ENCODE measurements at regions not wholly inside any gene's neighbourhood (a gene's known extent, or its start where the extent isn't known, plus 50 kb on each side); places are given as distances from the start of the nearest gene placed in this dataset.

DNA sequence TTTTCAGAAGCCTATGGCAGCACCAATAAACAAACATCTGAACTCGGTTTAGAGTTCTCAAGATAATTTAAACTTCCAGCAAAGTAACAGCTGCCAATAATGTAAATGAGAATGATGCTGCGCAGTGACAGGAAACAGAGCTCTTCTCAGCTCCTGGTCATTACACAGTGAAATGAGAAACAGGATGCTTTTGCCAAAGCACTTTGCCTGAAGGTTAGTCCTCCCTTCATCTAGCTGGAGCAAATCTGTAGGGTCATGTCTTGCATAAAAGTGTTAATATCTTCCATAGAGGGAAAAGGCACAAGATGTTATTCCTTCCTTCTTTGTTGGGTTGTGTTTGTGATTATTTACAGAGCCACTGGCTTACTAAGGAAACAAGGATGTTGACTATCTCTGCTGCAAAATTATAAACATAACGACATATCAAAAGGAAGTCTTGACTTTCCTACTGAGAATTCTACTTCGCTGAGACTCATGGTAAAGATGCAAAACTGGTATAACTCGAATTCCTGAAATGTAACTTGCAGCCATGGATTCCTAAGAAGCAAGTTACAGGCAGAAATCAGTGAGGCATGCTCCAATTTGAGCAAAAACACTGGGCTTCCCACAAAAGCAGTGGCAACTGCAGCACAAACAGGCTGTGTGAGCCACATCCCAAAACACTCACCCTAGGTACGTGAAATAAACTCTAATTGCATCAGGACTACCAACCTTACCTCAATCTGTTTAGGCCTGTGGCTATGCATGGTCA lies 102.5 kb upstream of the BEND6 start:
- H3K9ac ChIP-seq (ENCODE audit: low read depth, low read length, poor library complexity, severe bottlenecking) = peak overlapping the region; percentile 63
- H3K4me2 ChIP-seq (ENCODE audit: low read depth, low read length, poor library complexity, severe bottlenecking) = peak overlapping the region; percentile 65

DNA sequence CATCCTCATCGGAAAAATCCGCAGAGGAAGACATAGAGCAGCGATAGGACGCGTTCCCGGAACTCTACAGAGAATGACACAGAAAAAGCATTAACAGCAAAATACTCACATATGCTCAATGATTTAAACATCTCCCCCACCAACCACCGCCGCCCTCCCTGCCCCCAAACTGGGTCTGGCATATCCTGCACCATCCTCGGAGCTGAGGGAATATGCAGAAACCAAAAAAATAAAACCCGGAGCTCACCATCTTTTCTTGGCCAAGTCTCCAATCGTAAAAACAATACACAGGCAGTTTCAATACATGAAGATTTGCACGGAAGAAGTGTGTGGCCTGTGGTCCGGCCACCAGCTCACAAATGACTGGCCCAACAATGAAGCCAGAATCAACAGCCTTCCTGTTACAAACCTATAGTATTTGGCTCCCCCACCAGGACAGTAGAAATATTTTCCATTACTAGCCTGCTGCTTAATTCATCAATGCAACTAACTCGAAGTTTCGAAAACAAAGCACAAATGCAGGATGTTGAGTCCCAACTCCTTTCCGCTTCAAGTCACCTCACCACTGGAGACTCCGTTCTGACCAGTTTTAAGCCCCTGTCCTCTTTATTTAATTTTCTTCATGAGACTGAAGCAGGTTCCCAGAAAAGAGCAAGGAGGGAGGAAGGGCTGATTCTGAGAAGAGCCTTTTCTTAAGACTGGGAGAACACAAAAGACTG lies 103.2 kb upstream of the BEND6 start:
- Histone ChIP-seq H3K9me3 (ENCODE audit: insufficient read depth, low read depth, low read length) (no peaks in the 10 kb centered on the region), H3K4me2 (ENCODE audit: low read depth, low read length, poor library complexity, severe bottlenecking) (peak overlapping the region; percentile 65), H3K79me2 (ENCODE audit: insufficient read depth, low read length) (no peaks in the 10 kb centered on the region), H3K4me3 (ENCODE audit: low read length, poor library complexity, severe bottlenecking) (peak overlapping the region; percentile 79), H3K9me2 (replicated peaks; ENCODE audit: low read depth, low read length) (no peaks in the 10 kb centered on the region), H3K36me3 (ENCODE audit: insufficient read depth, low read length) (no peaks in the 10 kb centered on the region), H2AFZ (ENCODE audit: low read length) (peak overlapping the region; percentile 92), H4K20me1 (ENCODE audit: insufficient read depth, low read length, poor library complexity, severe bottlenecking) (no peaks in the 10 kb centered on the region), H3K4me1 (ENCODE audit: insufficient read depth, low read length, poor library complexity, severe bottlenecking) (peaks cover 21% of the 10 kb centered on the region), H3F3A (ENCODE audit: low read depth) (no peaks in the 10 kb centered on the region), H3K27me3 (ENCODE audit: insufficient read depth, low read length, poor library complexity, severe bottlenecking) (no peaks in the 10 kb centered on the region), H3K9ac (ENCODE audit: low read depth, low read length, poor library complexity, severe bottlenecking) (peak overlapping the region; percentile 63)
- TF ChIP-seq EZH2phosphoT487 (IDR thresholded peaks at IDR 0.05; ENCODE audit: borderline replicate concordance) = no peak
- TF ChIP-seq, protein P1, sequence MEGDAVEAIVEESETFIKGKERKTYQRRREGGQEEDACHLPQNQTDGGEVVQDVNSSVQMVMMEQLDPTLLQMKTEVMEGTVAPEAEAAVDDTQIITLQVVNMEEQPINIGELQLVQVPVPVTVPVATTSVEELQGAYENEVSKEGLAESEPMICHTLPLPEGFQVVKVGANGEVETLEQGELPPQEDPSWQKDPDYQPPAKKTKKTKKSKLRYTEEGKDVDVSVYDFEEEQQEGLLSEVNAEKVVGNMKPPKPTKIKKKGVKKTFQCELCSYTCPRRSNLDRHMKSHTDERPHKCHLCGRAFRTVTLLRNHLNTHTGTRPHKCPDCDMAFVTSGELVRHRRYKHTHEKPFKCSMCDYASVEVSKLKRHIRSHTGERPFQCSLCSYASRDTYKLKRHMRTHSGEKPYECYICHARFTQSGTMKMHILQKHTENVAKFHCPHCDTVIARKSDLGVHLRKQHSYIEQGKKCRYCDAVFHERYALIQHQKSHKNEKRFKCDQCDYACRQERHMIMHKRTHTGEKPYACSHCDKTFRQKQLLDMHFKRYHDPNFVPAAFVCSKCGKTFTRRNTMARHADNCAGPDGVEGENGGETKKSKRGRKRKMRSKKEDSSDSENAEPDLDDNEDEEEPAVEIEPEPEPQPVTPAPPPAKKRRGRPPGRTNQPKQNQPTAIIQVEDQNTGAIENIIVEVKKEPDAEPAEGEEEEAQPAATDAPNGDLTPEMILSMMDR (conservative IDR thresholded peaks at IDR 0.05; ENCODE audit: low read length) = peak; percentile 86

More for the DNA sequence above, 102.5 kb upstream of the BEND6 start:
- Histone ChIP-seq H3K9me3 (ENCODE audit: insufficient read depth, low read depth, low read length) (no peaks in the 10 kb centered on the region), H3K79me2 (ENCODE audit: insufficient read depth, low read length) (no peaks in the 10 kb centered on the region), H3K36me3 (ENCODE audit: insufficient read depth, low read length) (no peaks in the 10 kb centered on the region), H3K27me3 (ENCODE audit: insufficient read depth, low read length, poor library complexity, severe bottlenecking) (no peaks in the 10 kb centered on the region), H4K20me1 (ENCODE audit: insufficient read depth, low read length, poor library complexity, severe bottlenecking) (no peaks in the 10 kb centered on the region), H3K4me3 (ENCODE audit: low read length, poor library complexity, severe bottlenecking) (peak overlapping the region; percentile 79), H3K4me1 (ENCODE audit: insufficient read depth, low read length, poor library complexity, severe bottlenecking) (peaks cover 21% of the 10 kb centered on the region), H3F3A (ENCODE audit: low read depth) (no peaks in the 10 kb centered on the region), H3K9me2 (replicated peaks; ENCODE audit: low read depth, low read length) (no peaks in the 10 kb centered on the region), H2AFZ (ENCODE audit: low read length) (peak overlapping the region; percentile 92)
- TF ChIP-seq, protein P1 (conservative IDR thresholded peaks at IDR 0.05; ENCODE audit: low read length) = no peak
- TF ChIP-seq EZH2phosphoT487 (IDR thresholded peaks at IDR 0.05; ENCODE audit: borderline replicate concordance) = no peak

DNA sequence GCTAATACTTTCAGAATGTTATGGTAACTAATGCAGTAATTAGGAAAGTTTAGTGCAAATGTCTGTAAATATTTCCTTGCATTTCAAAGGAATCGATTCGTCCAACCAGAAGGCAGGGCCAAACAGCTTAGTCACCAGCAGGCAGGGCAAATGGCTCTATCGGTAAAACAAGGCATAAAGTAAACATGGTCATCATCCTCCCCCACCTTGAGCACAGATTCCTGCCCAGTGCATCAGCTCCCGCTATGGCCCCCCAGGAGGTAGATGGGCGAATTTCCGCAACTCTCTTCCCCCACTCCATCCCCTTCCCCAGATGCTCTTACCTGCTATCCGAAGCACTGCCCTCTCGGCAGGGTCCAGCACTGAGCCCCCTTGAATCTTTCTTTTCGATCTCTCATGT lies 103.8 kb upstream of the BEND6 start:
- H3K27me3 ChIP-seq (ENCODE audit: insufficient read depth, low read length, poor library complexity, severe bottlenecking) = no peaks in the 10 kb centered on the region
- no peaks in the 10 kb centered on the region for H3F3A ChIP-seq (ENCODE audit: low read depth)
- no peaks in the 10 kb centered on the region for H3K9me2 ChIP-seq (replicated peaks; ENCODE audit: low read depth, low read length)
- H3K4me1 ChIP-seq (ENCODE audit: insufficient read depth, low read length, poor library complexity, severe bottlenecking) = peaks cover 21% of the 10 kb centered on the region
- no peaks in the 10 kb centered on the region for H3K36me3 ChIP-seq (ENCODE audit: insufficient read depth, low read length)
- no peak for TF ChIP-seq EZH2phosphoT487 (IDR thresholded peaks at IDR 0.05; ENCODE audit: borderline replicate concordance)
- TF ChIP-seq, protein P1 (conservative IDR thresholded peaks at IDR 0.05; ENCODE audit: low read length) = no peak
- H2AFZ ChIP-seq (ENCODE audit: low read length) = peak overlapping the region; percentile 92
- H3K79me2 ChIP-seq (ENCODE audit: insufficient read depth, low read length) = no peaks in the 10 kb centered on the region
- H3K9me3 ChIP-seq (ENCODE audit: insufficient read depth, low read depth, low read length) = no peaks in the 10 kb centered on the region
- H3K4me3 ChIP-seq (ENCODE audit: low read length, poor library complexity, severe bottlenecking) = peak overlapping the region; percentile 79
- no peaks in the 10 kb centered on the region for H4K20me1 ChIP-seq (ENCODE audit: insufficient read depth, low read length, poor library complexity, severe bottlenecking)
- peak overlapping the region; percentile 65 for H3K4me2 ChIP-seq (ENCODE audit: low read depth, low read length, poor library complexity, severe bottlenecking)
- H3K9ac ChIP-seq (ENCODE audit: low read depth, low read length, poor library complexity, severe bottlenecking) = peak overlapping the region; percentile 63
